Osteoblast (primary cell): ENCODE measurements at regions not wholly inside any gene's neighbourhood (a gene's known extent, or its start where the extent isn't known, plus 50 kb on each side); places are given as distances from the start of the nearest gene placed in this dataset.
"Not testable (repeated sequence)": the region's sequence is repeated elsewhere in the genome, so short reads cannot be mapped to it uniquely, and the experiment has no call there.

Source experiments
- DNase-seq: peaks from one replicate; pipeline ENCODE4 v3.0.0; 2011; ENCODE audit warnings: low spot score, mixed read lengths; ENCODE audit not compliant: insufficient read length; ENCODE audit errors: missing footprints
- H2AFZ ChIP-seq: 2 replicates; pipeline ENCODE4 v1.6.0; 2011; ENCODE audit warnings: mild to moderate bottlenecking, low read length
- H3K27ac ChIP-seq: 2 replicates; pipeline ENCODE4 v1.5.1; 2011; ENCODE audit warnings: mild to moderate bottlenecking, low read depth, low read length, moderate library complexity
- H3K27me3 ChIP-seq: 2 replicates; pipeline ENCODE4 v1.6.0; 2012; ENCODE audit warnings: mild to moderate bottlenecking, control low read depth, inconsistent platforms, low read length, moderate library complexity; ENCODE audit not compliant: insufficient read depth
- H3K36me3 ChIP-seq: 2 replicates; pipeline ENCODE4 v1.5.1; 2011; ENCODE audit warnings: mild to moderate bottlenecking, low read length, control low read depth, moderate library complexity; ENCODE audit not compliant: insufficient read depth
- H3K4me1 ChIP-seq: 2 replicates; pipeline ENCODE4 v1.5.1; 2011; ENCODE audit warnings: mild to moderate bottlenecking, low read length, control low read depth, moderate library complexity; ENCODE audit not compliant: insufficient read depth
- H3K4me2 ChIP-seq: 2 replicates; pipeline ENCODE4 v1.6.0; 2011; ENCODE audit warnings: mild to moderate bottlenecking, low read length; ENCODE audit not compliant: insufficient read depth
- H3K4me3 ChIP-seq: fragments of 200-600 bp; sonication (generic); 3 replicates; pipeline ENCODE4 v1.5.1; 2012; ENCODE audit warnings: mild to moderate bottlenecking, low read length, inconsistent platforms; ENCODE audit not compliant: insufficient read depth
- H3K79me2 ChIP-seq: 2 replicates; pipeline ENCODE4 v1.6.0; 2012; ENCODE audit warnings: mild to moderate bottlenecking, low read length, control low read depth, inconsistent platforms; ENCODE audit not compliant: insufficient read depth
- H3K9me3 ChIP-seq: 2 replicates; pipeline ENCODE4 v1.5.1; 2011; ENCODE audit warnings: low read depth, low read length, control low read depth
- H4K20me1 ChIP-seq: 2 replicates; pipeline ENCODE4 v1.6.0; 2012; ENCODE audit warnings: mild to moderate bottlenecking, low read length, control low read depth; ENCODE audit not compliant: insufficient read depth
- CTCF ChIP-seq: IDR thresholded peaks from 2 replicates; pipeline ENCODE4 v1.5.1; 2011; ENCODE audit warnings: mild to moderate bottlenecking, low read depth, low read length, moderate library complexity; ENCODE audit errors: extremely low read depth

DNA sequence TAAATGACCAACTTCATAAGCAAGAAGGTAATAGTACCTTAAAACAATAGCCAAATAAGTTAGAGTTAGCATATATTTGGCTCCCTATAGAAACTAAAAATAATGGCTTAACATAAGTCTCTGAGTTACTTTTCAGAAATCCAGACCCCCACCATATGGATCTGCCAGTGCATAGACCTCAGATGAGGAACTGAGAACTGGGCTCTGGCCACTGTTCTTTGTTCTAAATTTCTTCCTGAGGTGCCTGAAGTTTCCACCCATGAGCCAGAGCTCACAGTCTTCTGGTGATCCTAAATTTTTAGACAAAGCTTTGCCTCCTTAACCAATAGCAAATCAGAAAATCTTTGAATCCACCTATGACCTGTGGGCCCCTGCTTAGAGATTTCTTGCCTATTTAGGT, 250.9 kb downstream of the YTHDC2 start:
- Histone ChIP-seq H4K20me1 (no peaks in the 10 kb centered on the region), H3K36me3 (no peaks in the 10 kb centered on the region), H3K9me3 (no peaks in the 10 kb centered on the region), H3K4me3 (no peak overlapping the region), H3K4me2 (no peak overlapping the region), H3K27me3 (no peaks in the 10 kb centered on the region), H3K79me2 (no peaks in the 10 kb centered on the region), H2AFZ (no peak overlapping the region), H3K4me1 (no peaks in the 10 kb centered on the region), H3K27ac (no peak overlapping the region)
- DNase-seq = no peak
- no peak for TF ChIP-seq CTCF

- H3K9me3 ChIP-seq = not testable (repeated sequence)
Measured at GRCh38 chr5:113766827-113767226, 253.3 kb downstream of the YTHDC2 start.

GRCh38 chr5:113770648-113771047, 257.2 kb downstream of the YTHDC2 start:
- no peak for DNase-seq
- H3K27me3 ChIP-seq = no peaks in the 10 kb centered on the region
- no peaks in the 10 kb centered on the region for H3K9me3 ChIP-seq
- no peaks in the 10 kb centered on the region for H3K79me2 ChIP-seq
- H2AFZ ChIP-seq = no peak overlapping the region
- no peaks in the 10 kb centered on the region for H3K4me1 ChIP-seq
- no peak for TF ChIP-seq CTCF
- H3K27ac ChIP-seq = no peak overlapping the region
- no peak overlapping the region for H3K4me2 ChIP-seq
- H3K36me3 ChIP-seq = no peaks in the 10 kb centered on the region
- H3K4me3 ChIP-seq = no peak overlapping the region
- H4K20me1 ChIP-seq = no peaks in the 10 kb centered on the region

More at GRCh38 chr5:113766827-113767226, 253.3 kb downstream of the YTHDC2 start:
- not testable (repeated sequence) for H3K4me1 ChIP-seq, H3K4me2 ChIP-seq, H3K36me3 ChIP-seq, DNase-seq, H3K4me3 ChIP-seq, H3K79me2 ChIP-seq, H3K27me3 ChIP-seq, H4K20me1 ChIP-seq, H3K27ac ChIP-seq, H2AFZ ChIP-seq

- Histone ChIP-seq H3K27ac (no peak overlapping the region), H3K4me1 (no peaks in the 10 kb centered on the region), H3K36me3 (no peaks in the 10 kb centered on the region), H3K9me3 (no peaks in the 10 kb centered on the region), H3K27me3 (no peaks in the 10 kb centered on the region), H3K4me2 (no peak overlapping the region), H2AFZ (no peak overlapping the region), H3K79me2 (no peaks in the 10 kb centered on the region), H3K4me3 (no peak overlapping the region), H4K20me1 (no peaks in the 10 kb centered on the region)
- no peak for TF ChIP-seq CTCF
- no peak for DNase-seq
Measured at GRCh38 chr5:113771483-113771882, 258.0 kb downstream of the YTHDC2 start.

DNA sequence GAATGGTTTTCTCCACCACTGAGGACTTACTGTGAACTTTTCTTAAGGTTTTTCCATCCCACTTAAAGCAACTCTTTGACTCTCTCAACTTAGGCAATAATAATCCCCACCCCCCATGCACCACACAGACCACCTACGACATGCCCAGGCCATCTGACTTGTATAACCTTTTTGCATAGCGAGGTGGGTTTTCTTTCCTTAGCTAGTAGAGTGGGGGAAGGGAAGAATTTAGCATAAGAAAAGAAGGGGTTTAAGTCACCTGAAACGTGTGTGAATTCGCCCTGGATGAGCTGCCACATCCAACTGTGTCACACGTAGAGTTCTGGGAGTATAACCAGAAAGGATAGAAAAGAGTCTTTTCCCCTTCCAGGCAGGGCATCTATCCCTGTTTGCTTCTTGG, 262.7 kb downstream of the YTHDC2 start:
- Histone ChIP-seq H3K4me3 (no peak overlapping the region), H3K36me3 (no peaks in the 10 kb centered on the region), H3K27ac (no peak overlapping the region), H3K4me1 (no peaks in the 10 kb centered on the region), H3K27me3 (no peaks in the 10 kb centered on the region), H3K79me2 (no peaks in the 10 kb centered on the region), H4K20me1 (no peaks in the 10 kb centered on the region), H2AFZ (no peak overlapping the region), H3K4me2 (no peak overlapping the region), H3K9me3 (no peaks in the 10 kb centered on the region)
- no peak for TF ChIP-seq CTCF
- no peak for DNase-seq
